Osteoblast (primary cell): ENCODE measurements at regions not wholly inside any gene's neighbourhood (a gene's known extent, or its start where the extent isn't known, plus 50 kb on each side); places are given as distances from the start of the nearest gene placed in this dataset.

Experiments
- DNase-seq: peaks from one replicate; pipeline ENCODE4 v3.0.0; 2011; ENCODE audit warnings: low spot score, mixed read lengths; ENCODE audit not compliant: insufficient read length; ENCODE audit errors: missing footprints
- H2AFZ ChIP-seq: 2 replicates; pipeline ENCODE4 v1.6.0; 2011; ENCODE audit warnings: mild to moderate bottlenecking, low read length
- H3K27ac ChIP-seq: 2 replicates; pipeline ENCODE4 v1.5.1; 2011; ENCODE audit warnings: mild to moderate bottlenecking, low read depth, low read length, moderate library complexity
- H3K27me3 ChIP-seq: 2 replicates; pipeline ENCODE4 v1.6.0; 2012; ENCODE audit warnings: mild to moderate bottlenecking, control low read depth, inconsistent platforms, low read length, moderate library complexity; ENCODE audit not compliant: insufficient read depth
- H3K36me3 ChIP-seq: 2 replicates; pipeline ENCODE4 v1.5.1; 2011; ENCODE audit warnings: mild to moderate bottlenecking, low read length, control low read depth, moderate library complexity; ENCODE audit not compliant: insufficient read depth
- H3K4me1 ChIP-seq: 2 replicates; pipeline ENCODE4 v1.5.1; 2011; ENCODE audit warnings: mild to moderate bottlenecking, low read length, control low read depth, moderate library complexity; ENCODE audit not compliant: insufficient read depth
- H3K4me2 ChIP-seq: 2 replicates; pipeline ENCODE4 v1.6.0; 2011; ENCODE audit warnings: mild to moderate bottlenecking, low read length; ENCODE audit not compliant: insufficient read depth
- H3K4me3 ChIP-seq: fragments of 200-600 bp; sonication (generic); 3 replicates; pipeline ENCODE4 v1.5.1; 2012; ENCODE audit warnings: mild to moderate bottlenecking, low read length, inconsistent platforms; ENCODE audit not compliant: insufficient read depth
- H3K79me2 ChIP-seq: 2 replicates; pipeline ENCODE4 v1.6.0; 2012; ENCODE audit warnings: mild to moderate bottlenecking, low read length, control low read depth, inconsistent platforms; ENCODE audit not compliant: insufficient read depth
- H3K9me3 ChIP-seq: 2 replicates; pipeline ENCODE4 v1.5.1; 2011; ENCODE audit warnings: low read depth, low read length, control low read depth
- H4K20me1 ChIP-seq: 2 replicates; pipeline ENCODE4 v1.6.0; 2012; ENCODE audit warnings: mild to moderate bottlenecking, low read length, control low read depth; ENCODE audit not compliant: insufficient read depth
- TF ChIP-seq, protein P1 (sequence below): IDR thresholded peaks from 2 replicates; pipeline ENCODE4 v1.5.1; 2011; ENCODE audit warnings: mild to moderate bottlenecking, low read depth, low read length, moderate library complexity; ENCODE audit errors: extremely low read depth

DNA sequence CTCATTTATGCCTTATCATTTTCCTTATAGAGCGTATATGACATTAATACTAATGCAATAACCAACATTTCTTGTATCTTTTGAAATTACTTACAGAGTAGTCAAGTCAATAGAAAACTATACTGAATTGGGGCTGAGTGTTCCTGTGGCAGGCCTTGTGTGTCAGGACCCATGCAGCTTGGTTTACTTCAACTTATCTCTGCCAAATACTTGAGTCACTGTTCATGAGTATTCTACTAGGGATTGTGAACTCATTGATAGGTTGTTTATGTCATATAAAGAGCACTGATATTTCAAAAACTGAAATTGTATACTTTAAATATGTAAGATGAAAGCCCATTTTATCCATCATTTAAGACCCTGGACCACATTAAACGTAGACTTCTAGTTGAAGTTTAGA is 688.6 kb upstream of the SLITRK1 start:
- H3K4me2 ChIP-seq, result no peak overlapping the region
- peak; percentile 5 for DNase-seq
- no peak overlapping the region for H2AFZ ChIP-seq
- no peak overlapping the region for H3K27ac ChIP-seq
- H3K79me2 ChIP-seq, result no peaks in the 10 kb centered on the region
- H3K36me3 ChIP-seq, result no peaks in the 10 kb centered on the region
- H3K4me3 ChIP-seq, result no peak overlapping the region
- TF ChIP-seq, protein P1, sequence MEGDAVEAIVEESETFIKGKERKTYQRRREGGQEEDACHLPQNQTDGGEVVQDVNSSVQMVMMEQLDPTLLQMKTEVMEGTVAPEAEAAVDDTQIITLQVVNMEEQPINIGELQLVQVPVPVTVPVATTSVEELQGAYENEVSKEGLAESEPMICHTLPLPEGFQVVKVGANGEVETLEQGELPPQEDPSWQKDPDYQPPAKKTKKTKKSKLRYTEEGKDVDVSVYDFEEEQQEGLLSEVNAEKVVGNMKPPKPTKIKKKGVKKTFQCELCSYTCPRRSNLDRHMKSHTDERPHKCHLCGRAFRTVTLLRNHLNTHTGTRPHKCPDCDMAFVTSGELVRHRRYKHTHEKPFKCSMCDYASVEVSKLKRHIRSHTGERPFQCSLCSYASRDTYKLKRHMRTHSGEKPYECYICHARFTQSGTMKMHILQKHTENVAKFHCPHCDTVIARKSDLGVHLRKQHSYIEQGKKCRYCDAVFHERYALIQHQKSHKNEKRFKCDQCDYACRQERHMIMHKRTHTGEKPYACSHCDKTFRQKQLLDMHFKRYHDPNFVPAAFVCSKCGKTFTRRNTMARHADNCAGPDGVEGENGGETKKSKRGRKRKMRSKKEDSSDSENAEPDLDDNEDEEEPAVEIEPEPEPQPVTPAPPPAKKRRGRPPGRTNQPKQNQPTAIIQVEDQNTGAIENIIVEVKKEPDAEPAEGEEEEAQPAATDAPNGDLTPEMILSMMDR, result no peak
- peaks cover 7% of the 10 kb centered on the region for H3K4me1 ChIP-seq
- no peaks in the 10 kb centered on the region for H4K20me1 ChIP-seq
- H3K9me3 ChIP-seq, result no peaks in the 10 kb centered on the region
- H3K27me3 ChIP-seq, result no peaks in the 10 kb centered on the region

DNA sequence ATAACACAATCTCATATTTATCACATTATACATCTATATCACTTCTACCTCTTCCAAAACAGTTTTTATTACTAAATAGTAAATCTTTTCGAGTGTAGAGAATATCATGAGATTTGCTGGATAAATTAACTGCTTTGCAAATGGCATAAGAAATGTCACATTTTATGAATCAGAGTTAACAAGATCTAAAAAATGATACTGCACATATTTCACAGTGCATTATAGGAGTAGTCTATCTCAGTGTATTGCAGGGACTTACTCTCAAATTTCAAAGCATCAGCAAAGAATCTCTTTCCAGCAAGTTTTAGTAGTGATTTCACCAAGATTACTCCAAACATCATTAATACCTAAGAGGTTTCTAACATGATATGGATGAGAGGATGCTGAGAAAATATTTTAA is 687.1 kb upstream of the SLITRK1 start:
- no peak overlapping the region for H3K27ac ChIP-seq
- peaks cover 2% of the 10 kb centered on the region for H3K4me1 ChIP-seq
- H3K79me2 ChIP-seq, result no peaks in the 10 kb centered on the region
- H4K20me1 ChIP-seq, result no peaks in the 10 kb centered on the region
- H3K4me2 ChIP-seq, result no peak overlapping the region
- DNase-seq, result no peak
- H3K9me3 ChIP-seq, result no peaks in the 10 kb centered on the region
- no peaks in the 10 kb centered on the region for H3K36me3 ChIP-seq
- H3K4me3 ChIP-seq, result no peak overlapping the region
- TF ChIP-seq, protein P1, result no peak
- H3K27me3 ChIP-seq, result no peaks in the 10 kb centered on the region
- H2AFZ ChIP-seq, result no peak overlapping the region

DNA sequence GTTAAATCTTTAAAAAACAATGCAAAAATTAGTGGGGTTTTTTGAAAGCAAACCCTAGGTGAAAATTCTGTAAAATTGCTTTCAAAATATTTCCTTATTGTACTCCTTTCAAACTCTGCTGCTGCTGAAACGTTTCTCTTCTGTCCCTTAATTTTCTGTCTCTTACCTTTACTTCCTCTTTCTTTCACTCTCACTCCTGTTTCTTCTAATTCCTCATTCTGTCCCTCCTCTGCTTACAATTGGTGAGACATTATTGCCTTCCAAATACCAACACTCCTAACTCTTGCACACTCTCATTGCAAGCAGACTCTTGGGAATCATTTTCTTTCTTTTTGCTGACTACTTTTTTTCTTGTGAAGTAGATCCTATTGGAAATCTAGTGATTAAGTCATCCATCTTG is 685.6 kb upstream of the SLITRK1 start:
- Histone ChIP-seq H3K27ac (no peak overlapping the region), H3K27me3 (no peaks in the 10 kb centered on the region), H4K20me1 (no peaks in the 10 kb centered on the region), H3K9me3 (no peaks in the 10 kb centered on the region), H3K79me2 (no peaks in the 10 kb centered on the region), H3K4me2 (no peak overlapping the region), H2AFZ (peak overlapping the region; percentile 57), H3K4me1 (peaks cover 2% of the 10 kb centered on the region), H3K4me3 (no peak overlapping the region), H3K36me3 (no peaks in the 10 kb centered on the region)
- DNase-seq, result no peak
- TF ChIP-seq, protein P1, result no peak

DNA sequence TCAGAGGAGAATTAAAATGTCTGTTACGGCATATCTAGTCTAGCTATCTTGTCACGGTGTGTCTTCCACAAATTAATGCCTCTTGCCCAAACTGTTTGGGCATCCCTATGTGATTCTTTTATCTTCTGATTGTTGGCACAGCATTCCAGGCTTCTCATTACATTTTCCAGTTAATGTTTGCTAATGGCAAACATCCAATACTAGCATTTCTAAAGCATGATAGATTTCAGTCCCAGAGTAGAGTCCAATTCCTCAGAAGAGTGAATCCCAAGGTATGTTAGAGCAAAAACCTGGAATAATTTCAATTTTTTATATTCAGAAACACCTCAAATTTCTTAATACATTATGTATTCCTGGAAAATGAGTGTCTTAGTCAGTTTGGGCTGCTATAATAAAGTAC is 684.5 kb upstream of the SLITRK1 start:
- H2AFZ ChIP-seq, result no peak overlapping the region

More for the DNA sequence above, 684.5 kb upstream of the SLITRK1 start:
- H3K79me2 ChIP-seq, result no peaks in the 10 kb centered on the region
- no peak for DNase-seq
- no peaks in the 10 kb centered on the region for H3K9me3 ChIP-seq
- peaks cover 2% of the 10 kb centered on the region for H3K4me1 ChIP-seq
- no peak overlapping the region for H3K27ac ChIP-seq
- H3K27me3 ChIP-seq, result no peaks in the 10 kb centered on the region
- no peak overlapping the region for H3K4me2 ChIP-seq
- no peaks in the 10 kb centered on the region for H3K36me3 ChIP-seq
- TF ChIP-seq, protein P1, result no peak
- no peaks in the 10 kb centered on the region for H4K20me1 ChIP-seq
- H3K4me3 ChIP-seq, result no peak overlapping the region
